ENCODE measurements at regions not wholly inside any gene's neighbourhood (a gene's known extent, or its start where the extent isn't known, plus 50 kb on each side); places are given as distances from the start of the nearest gene placed in this dataset.

GRCh38 chr9:31847963-31848362 lies 536.5 kb upstream of the ACO1 start:
- TF ChIP-seq CTCF (IDR thresholded peaks at IDR 0.05) (no peak), POLR2AphosphoS5 (IDR thresholded peaks at IDR 0.05; ENCODE audit: low read depth, low read length) (no peak), REST (IDR thresholded peaks at IDR 0.05; ENCODE audit: insufficient read depth in 1 of 2, low read depth in 2 of 2, low read length in 1 of 2) (no peak)
